Peyer's patch (tissue), 4 donors: ENCODE measurements at regions not wholly inside any gene's neighbourhood (a gene's known extent, or its start where the extent isn't known, plus 50 kb on each side); places are given as distances from the start of the nearest gene placed in this dataset.

Source experiments
- DNase-seq, 3 donors: peaks; one replicate each; pipeline ENCODE4 v3.0.0-alpha.2; 2017 to 2019
- H3K27ac ChIP-seq, 4 donors: fragments of 200-600 bp; sonication (generic); one replicate each; pipeline ENCODE4 v1.5.1; 2016 to 2019
- H3K27me3 ChIP-seq, 2 donors: fragments of 200-600 bp; sonication (generic); one replicate each; pipeline ENCODE4 v1.5.1; 2019
- H3K36me3 ChIP-seq, 3 donors: fragments of 200-600 bp; sonication (generic); one replicate each; pipeline ENCODE4 v1.5.1; 2016 to 2019
- H3K4me1 ChIP-seq, 4 donors: fragments of 200-600 bp; sonication (generic); one replicate each; pipeline ENCODE4 v1.5.1; 2016 to 2019
- H3K4me3 ChIP-seq, 4 donors: fragments of 200-600 bp; sonication (generic); 1 replicate in 3 of 4; 2 replicates in 1 of 4; pipeline ENCODE4 v1.5.1; 2016 to 2019; ENCODE audit warnings: mild to moderate bottlenecking in 1 of 4
- H3K9me3 ChIP-seq, 4 donors: fragments of 200-600 bp; sonication (generic); one replicate each; pipeline ENCODE4 v1.5.1; 2016 to 2019; ENCODE audit warnings: mild to moderate bottlenecking in 1 of 4
- POLR2A ChIP-seq, 2 donors: fragments of 450-650 bp; IDR thresholded peaks; one replicate each; pipeline ENCODE4 v1.5.1; 2017; ENCODE audit warnings: antibody characterized with exemption in 2 of 2, mild to moderate bottlenecking in 2 of 2, moderate library complexity in 2 of 2
- TF ChIP-seq, protein P1 (sequence below), 6 experiments: fragments of 450-650 bp in 4 of 6; fragments of 200-600 bp in 2 of 6; sonication (generic) in 1 of 6; IDR thresholded peaks; one replicate each; pipeline ENCODE4 v1.5.1; 2017 to 2019; ENCODE audit warnings: antibody characterized with exemption in 6 of 6, mild to moderate bottlenecking in 3 of 6, moderate library complexity in 1 of 6

DNA sequence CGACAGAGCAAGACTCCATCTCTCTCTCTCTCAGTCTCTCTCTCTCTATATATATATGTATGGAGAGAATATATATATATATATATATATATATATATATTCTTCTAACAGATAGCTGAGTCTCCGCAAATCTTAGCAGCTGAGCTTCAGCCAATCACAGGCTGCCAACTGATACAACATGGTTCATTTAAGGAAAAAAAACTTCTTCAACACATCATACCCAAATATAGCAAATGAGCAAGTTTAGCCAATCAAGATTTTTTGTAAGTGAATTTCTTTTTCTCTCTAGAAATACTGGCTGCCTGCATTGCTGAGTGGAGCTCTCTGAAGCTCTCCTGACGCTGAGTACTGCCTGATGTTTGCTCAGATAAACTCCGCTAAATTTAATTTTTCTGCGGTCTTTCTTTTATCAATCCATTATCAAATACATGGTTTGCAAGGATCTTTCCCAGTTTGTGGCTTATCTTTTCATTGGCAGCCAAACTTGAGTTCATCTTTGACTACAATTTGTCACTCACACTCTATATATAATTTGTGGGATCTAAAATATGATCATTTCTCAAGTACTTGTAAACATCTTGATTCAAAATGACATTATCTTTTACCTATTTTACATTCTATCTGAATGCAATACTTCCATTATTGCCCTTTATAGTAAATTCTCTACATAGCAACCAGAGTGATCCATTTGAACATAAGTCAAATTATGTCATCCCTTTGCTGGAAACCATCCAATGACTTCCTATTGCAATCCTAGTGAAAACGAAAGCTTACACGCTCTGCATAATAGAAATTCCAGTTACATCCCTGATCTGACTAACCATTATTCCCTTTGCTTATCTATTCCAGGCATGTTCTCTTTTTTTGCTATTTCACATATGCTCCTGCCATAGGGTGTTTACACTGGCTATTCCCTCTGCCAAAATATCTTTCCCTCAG, 2131.7 kb downstream of the MRPL39 start:
- no peaks in the 10 kb centered on the region for H3K27me3 ChIP-seq
- no peak for DNase-seq
- no peak overlapping the region for H3K27ac ChIP-seq
- TF ChIP-seq POLR2A (IDR thresholded peaks at IDR 0.05), result no peak
- TF ChIP-seq, protein P1, sequence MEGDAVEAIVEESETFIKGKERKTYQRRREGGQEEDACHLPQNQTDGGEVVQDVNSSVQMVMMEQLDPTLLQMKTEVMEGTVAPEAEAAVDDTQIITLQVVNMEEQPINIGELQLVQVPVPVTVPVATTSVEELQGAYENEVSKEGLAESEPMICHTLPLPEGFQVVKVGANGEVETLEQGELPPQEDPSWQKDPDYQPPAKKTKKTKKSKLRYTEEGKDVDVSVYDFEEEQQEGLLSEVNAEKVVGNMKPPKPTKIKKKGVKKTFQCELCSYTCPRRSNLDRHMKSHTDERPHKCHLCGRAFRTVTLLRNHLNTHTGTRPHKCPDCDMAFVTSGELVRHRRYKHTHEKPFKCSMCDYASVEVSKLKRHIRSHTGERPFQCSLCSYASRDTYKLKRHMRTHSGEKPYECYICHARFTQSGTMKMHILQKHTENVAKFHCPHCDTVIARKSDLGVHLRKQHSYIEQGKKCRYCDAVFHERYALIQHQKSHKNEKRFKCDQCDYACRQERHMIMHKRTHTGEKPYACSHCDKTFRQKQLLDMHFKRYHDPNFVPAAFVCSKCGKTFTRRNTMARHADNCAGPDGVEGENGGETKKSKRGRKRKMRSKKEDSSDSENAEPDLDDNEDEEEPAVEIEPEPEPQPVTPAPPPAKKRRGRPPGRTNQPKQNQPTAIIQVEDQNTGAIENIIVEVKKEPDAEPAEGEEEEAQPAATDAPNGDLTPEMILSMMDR (IDR thresholded peaks at IDR 0.05), result no peak
- no peaks in the 10 kb centered on the region for H3K9me3 ChIP-seq
- H3K4me1 ChIP-seq, result no peaks in the 10 kb centered on the region
- H3K36me3 ChIP-seq, result no peaks in the 10 kb centered on the region
- no peak overlapping the region for H3K4me3 ChIP-seq

- Histone ChIP-seq H3K4me3 (no peak overlapping the region), H3K36me3 (no peaks in the 10 kb centered on the region), H3K27me3 (no peaks in the 10 kb centered on the region), H3K27ac (no peak overlapping the region), H3K9me3 (no peaks in the 10 kb centered on the region), H3K4me1 (no peaks in the 10 kb centered on the region)
- DNase-seq, result no peak
- TF ChIP-seq, protein P1 (IDR thresholded peaks at IDR 0.05), result no peak
- TF ChIP-seq POLR2A (IDR thresholded peaks at IDR 0.05), result no peak
These were observed 2135.4 kb downstream of the MRPL39 start for GRCh38 chr21:23471877-23472276.

- TF ChIP-seq, protein P1 (IDR thresholded peaks at IDR 0.05), result no peak
- no peak for TF ChIP-seq POLR2A (IDR thresholded peaks at IDR 0.05)
- H3K36me3 ChIP-seq, result no peaks in the 10 kb centered on the region
These were observed 2143.9 kb downstream of the MRPL39 start for GRCh38 chr21:23463365-23463764.

DNA sequence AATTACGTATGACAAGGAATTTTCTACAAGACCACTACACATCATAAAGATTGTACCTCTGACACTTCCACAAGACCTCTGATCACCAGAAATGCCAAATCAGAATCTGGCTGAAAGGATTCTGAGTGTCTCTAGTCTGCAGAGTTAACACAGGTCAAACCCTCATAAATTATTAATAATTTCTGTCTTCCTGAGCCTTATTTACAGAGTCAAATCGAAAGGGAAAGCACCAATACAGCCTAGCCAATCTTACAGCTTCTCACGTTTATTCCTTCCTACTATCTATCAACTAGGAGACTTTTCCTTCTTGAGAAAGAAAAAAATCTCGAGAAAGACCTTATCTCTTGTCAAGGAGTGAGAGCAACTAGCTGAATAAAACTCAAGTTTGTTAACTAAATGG, 2151.6 kb downstream of the MRPL39 start:
- no peaks in the 10 kb centered on the region for H3K36me3 ChIP-seq
- H3K27ac ChIP-seq, result no peak overlapping the region
- no peaks in the 10 kb centered on the region for H3K4me1 ChIP-seq
- TF ChIP-seq POLR2A (IDR thresholded peaks at IDR 0.05), result no peak
- TF ChIP-seq, protein P1 (IDR thresholded peaks at IDR 0.05), result no peak
- H3K27me3 ChIP-seq, result no peaks in the 10 kb centered on the region
- no peak for DNase-seq
- H3K4me3 ChIP-seq, result no peak overlapping the region
- no peaks in the 10 kb centered on the region for H3K9me3 ChIP-seq

More at GRCh38 chr21:23463365-23463764, 2143.9 kb downstream of the MRPL39 start:
- Histone ChIP-seq H3K27ac (no peak overlapping the region), H3K4me1 (no peaks in the 10 kb centered on the region), H3K9me3 (no peaks in the 10 kb centered on the region), H3K27me3 (no peaks in the 10 kb centered on the region), H3K4me3 (no peak overlapping the region)
- no peak for DNase-seq

DNA sequence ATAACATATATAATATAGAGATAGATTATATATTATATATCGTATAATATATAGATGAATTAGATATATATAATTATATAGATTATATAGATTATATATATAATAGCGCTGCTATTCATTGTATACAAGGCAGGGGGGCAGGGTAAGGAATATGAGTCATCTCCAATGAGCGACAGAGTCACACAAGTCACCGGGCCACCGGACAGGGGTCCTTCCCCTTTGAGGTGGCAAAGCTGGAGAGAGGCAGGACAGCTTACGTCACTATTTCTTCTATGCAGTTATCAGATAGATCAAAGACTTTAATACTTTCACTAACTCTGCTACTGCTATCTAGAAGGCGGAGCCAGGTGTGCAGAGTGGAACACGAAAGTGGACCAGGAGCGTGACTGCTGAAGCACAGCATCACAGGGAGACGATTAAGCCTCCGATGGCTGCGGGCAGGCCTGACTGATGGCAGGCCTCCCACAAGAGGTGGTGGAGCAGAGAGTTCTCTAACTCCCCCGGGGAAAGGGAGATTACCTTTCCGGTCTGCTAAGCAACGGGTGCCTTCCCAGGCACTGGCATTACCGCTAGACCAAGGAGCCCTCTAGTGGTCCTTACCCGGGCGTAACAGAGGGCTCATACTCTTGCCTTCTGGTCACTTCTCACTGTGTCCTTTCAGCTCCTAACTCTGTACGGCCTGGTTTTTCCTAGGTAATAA, 2154.7 kb downstream of the MRPL39 start:
- TF ChIP-seq POLR2A (IDR thresholded peaks at IDR 0.05), result no peak
- TF ChIP-seq, protein P1 (IDR thresholded peaks at IDR 0.05), result no peak
- DNase-seq, result no peak
- H3K27me3 ChIP-seq, result no peaks in the 10 kb centered on the region
- no peaks in the 10 kb centered on the region for H3K4me1 ChIP-seq
- no peak overlapping the region for H3K4me3 ChIP-seq
- no peaks in the 10 kb centered on the region for H3K36me3 ChIP-seq
- no peak overlapping the region for H3K27ac ChIP-seq
- no peaks in the 10 kb centered on the region for H3K9me3 ChIP-seq
